NCI-H748 (cell line): ENCODE measurements at regions not wholly inside any gene's neighbourhood (a gene's known extent, or its start where the extent isn't known, plus 50 kb on each side); places are given as distances from the start of the nearest gene placed in this dataset.
"Not testable (repeated sequence)": the region's sequence is repeated elsewhere in the genome, so short reads cannot be mapped to it uniquely, and the experiment has no call there.

Experiments
- DNase-seq: peaks from one replicate; lab custom pipeline; 2025; ENCODE audit not compliant: unreplicated experiment; lab: John Stamatoyannopoulos, UW

DNA sequence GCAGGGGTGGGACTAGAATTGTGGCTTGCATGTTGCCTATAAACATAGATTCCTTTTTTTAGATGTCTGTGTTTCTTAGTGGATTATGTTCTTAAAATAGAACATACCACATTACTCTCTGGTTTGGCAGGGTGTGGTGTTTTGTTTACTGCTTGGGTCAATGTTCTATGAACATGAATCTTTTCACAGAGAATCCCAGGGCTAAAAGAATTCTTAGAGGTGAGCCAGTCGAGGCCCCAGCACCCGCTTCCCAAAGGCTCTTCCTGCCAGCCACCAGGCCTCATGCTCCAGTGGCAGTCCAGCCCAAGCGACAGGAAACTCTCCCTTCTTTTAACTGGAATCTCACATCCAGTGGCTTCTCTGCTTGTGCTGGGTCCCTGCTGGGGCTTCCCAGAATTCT, 126.6 kb downstream of the C9orf152 start:
- no peak for DNase-seq

- no peak for DNase-seq
Observed at GRCh38 chr9:110083866-110084265, 124.1 kb downstream of the C9orf152 start.

GRCh38 chr9:110086537-110086936, 121.4 kb downstream of the C9orf152 start:
- DNase-seq, result no peak

DNA sequence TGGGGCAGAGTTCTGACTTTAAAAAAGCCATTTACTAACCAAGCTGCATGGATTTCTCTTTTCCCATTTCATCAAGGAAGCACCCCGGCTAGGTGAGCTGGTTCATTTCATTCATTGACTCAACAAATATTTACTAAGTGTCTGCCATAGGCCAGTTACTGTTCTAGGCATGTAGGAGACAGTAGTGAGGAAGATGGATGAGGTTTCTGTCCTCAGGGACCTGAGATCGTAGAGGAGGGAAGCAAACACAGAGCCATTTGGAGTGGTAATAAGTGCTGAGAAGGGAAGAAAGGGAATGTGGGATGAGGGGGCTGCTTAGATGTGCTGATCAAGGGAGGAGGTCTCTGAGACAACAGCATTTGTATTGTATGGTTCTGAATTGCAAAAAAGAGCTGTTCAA, 120.4 kb downstream of the C9orf152 start:
- DNase-seq, result peak; percentile 52

DNA sequence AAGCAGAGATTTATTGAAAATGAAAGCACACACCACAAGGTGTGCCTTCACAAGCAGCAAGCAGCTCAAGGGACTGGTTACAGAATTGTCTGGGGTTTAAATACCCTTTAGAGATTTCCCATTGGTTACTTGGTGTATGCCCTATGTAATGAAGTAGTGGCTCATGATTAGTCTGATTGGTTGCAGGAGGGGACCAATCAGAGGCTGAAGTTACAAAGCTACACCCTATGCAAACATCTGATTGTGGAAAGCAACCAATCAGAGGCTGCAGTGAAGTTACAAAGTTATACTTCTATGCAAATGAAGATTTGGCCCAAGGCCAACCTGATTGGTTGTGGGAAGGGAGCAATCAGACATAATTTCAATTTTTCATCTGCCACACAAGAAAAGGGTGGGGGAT, 119.9 kb downstream of the C9orf152 start:
- DNase-seq, result peak; percentile 25

DNA sequence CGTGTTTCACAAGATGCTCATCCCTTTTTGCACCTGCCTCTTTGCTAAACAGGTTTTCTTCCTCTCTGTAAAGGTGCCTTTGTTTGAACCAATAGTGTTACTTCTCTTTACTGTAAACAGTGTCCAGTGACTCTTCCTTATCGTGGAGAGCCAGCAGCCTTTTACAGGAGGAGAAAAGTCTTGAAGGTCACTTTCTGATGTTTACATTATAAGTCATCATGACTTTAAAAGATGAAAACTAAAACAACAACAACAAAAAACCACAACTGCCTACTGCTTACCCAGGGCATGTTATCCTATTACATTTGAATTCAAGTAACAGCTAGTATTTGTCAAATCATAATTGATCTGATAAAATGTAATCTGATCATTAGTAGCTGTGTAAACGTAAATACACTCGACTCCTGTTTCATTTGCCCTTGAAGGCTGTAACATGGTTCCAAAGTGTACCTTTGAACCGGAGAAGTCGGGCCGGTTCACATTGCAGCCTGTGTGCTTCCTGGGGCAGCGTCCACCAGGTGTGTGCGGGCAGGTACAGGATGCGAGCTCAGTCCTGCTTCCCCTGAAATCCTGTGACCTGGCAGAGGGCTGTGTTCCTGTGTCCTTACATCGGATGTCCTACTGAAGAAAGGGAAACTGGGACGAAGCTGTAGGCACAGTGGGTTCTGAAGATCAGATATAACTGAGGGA, 118.1 kb downstream of the C9orf152 start:
- DNase-seq, result peak; percentile 95

- DNase-seq, result no peak
Observed at GRCh38 chr9:110092792-110093191, 115.2 kb downstream of the C9orf152 start.

- no peak for DNase-seq
Observed at GRCh38 chr9:110093417-110093816, 114.5 kb downstream of the C9orf152 start.

DNA sequence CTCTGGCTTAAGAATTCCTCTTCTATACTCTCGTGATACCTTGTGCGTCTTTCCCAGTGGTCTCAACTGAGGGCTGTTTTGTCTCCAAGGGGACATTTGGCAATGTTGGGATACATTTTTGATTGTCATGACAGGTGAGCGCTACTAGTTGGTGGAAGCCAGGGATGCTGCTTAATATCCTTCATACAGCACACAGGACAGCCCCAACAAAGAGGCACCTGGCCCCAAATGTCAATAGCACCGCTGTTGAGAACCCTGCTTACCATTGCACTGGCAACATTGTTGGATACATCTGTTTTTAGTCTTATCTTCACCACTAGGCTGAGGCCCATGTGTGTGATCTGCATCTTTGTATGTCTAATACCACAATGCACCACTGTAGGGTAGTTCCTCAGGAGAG, 114.1 kb downstream of the C9orf152 start:
- DNase-seq, result no peak

- no peak for DNase-seq
Observed at GRCh38 chr9:110095161-110095595, 112.8 kb downstream of the C9orf152 start.

DNA sequence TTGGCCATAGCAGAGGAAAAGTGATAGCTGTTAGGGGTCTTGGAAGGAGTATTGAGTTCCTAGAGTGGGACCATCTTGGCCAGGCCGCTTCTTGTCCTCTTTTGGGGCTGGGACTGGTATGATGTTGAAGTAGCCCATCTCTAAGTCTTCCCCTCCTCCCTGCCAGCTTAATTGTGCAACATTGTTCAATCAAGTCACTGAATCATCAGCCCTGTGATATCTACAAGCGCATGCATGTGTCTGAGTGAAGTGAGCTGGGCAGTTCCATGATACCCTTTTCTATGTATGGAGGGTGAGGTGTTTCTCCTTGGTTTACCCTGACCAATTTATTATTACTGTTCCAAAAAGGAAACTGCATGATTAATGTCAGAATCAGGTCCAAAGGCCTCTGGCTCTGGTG, 112.2 kb downstream of the C9orf152 start:
- no peak for DNase-seq

DNA sequence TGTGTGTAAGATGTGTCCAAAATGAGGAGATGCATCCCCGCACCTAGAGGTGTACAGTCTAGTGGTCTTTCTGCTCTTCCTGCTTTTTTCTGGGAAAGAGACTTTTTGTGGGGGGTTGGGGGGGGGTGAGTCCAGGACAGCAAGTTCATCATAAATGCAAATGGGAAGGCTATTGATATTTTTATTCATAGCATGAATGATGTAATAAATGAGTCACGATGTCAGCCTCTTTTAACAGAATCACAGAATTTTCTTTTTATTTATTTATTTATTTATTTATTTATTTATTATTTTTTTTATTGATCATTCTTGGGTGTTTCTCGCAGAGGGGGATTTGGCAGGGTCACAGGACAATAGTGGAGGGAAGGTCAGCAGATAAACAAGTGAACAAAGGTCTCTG, 111.3 kb downstream of the C9orf152 start:
- DNase-seq, result not testable (repeated sequence)

DNA sequence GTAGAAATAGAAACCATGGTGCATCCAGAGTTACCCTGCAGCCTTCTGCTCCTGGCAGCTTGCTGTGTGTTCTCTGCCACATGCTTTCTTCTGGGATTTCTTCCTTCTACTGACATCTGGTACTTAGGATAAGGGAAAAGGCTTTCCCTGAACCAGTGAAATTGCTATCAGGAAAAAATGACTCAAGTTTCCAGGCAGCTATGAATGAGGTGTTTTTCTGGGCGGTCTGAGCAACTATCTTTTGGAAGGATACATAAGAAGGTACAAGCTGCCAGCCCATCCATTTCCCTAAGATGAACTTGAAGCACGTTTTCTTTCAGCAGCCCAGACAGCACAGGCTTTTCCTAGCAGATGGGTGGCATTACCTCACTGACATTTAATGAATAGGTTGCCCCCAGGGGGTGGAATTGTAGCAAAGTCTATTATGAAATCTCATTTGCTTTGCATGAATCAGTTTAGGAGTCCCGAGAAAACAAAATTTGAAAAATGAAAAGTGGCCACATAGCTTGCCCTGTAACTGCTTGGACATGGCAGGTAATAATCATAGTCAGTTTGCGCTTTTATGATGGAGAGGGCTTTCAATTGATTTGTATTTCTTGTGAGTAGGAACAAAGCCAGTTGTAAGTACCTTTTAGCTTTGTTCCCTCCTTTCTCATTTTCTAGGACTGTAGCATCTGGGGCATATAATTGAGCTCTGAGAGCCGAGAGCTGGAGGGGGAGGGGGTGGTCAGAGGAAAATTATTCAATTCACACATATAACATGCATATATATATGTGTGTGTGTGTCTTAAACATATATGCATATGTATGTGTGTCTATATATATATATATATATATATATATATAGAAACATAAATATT, 108.5 kb downstream of the C9orf152 start:
- peak; percentile 70 for DNase-seq

DNA sequence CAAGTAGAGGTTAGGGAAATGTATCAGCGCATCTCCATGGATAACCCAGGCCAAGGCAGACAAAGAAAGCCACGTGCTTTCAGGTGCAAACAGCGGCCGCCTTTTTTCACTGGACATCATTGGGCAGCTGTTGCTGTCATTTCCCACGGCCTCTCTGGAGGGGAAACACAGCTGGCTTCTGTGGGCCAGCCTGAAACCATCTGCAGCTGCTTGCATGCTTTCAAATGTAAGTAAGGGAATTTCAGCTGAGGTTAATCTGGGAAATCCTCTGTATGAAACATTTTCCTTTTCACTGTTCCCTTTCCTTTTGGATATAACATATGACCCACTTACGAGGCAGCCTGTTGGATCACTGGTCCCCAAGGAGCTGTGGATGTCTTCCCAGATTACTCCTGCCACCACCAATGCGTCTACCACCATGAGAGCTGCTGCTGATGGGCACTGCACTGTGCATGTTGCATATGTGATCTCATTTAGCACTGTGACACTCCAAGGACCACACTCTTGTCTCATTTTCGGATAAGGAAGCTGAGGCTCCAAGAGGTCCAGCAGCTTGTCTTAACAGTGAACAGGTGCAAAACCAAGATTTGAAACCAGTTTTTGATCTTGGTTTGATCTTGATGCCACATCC, 106.3 kb downstream of the C9orf152 start:
- no peak for DNase-seq

GRCh38 chr9:110103257-110103656, 104.7 kb downstream of the C9orf152 start:
- no peak for DNase-seq

GRCh38 chr9:110104261-110104809, 103.6 kb downstream of the C9orf152 start:
- no peak for DNase-seq

DNA sequence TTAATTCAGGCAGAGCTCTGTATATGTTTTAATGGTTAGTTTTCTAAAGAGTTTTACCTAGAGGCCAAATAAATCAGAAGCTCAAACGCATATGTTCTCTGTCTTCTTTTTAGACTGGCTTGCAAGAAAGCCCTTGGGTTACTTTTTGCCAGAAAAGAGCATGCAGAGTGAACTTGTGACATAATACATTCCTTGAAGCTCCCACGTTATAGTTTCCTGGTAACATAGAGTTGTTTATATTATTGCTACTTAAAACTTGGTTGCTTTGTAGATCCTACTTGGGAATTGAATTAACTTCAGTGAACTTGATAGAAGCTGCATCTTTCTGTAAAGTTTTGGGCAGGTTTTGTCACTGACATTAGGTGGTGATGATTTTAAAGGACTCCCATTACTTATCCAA, 102.9 kb downstream of the C9orf152 start:
- no peak for DNase-seq

DNA sequence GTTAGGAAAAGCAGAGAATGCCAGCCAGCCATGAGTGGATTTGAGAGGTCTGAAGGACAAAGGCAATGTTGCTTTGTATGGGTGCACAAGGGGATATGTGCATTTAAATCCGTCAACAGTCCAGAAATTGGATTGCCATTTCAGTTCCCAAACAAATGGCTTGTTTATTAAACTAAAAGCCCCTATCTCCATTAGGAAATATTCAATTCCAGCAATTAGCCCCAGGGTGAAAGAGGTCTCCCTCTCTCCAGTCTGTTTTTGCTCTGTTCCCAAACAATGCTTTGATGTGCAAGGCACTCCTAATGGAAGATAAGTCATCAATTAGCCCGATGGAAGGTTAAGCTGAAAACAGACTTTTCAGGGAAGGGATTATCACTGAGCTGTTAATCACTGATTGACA, 101.3 kb downstream of the C9orf152 start:
- peak; percentile 90 for DNase-seq

DNA sequence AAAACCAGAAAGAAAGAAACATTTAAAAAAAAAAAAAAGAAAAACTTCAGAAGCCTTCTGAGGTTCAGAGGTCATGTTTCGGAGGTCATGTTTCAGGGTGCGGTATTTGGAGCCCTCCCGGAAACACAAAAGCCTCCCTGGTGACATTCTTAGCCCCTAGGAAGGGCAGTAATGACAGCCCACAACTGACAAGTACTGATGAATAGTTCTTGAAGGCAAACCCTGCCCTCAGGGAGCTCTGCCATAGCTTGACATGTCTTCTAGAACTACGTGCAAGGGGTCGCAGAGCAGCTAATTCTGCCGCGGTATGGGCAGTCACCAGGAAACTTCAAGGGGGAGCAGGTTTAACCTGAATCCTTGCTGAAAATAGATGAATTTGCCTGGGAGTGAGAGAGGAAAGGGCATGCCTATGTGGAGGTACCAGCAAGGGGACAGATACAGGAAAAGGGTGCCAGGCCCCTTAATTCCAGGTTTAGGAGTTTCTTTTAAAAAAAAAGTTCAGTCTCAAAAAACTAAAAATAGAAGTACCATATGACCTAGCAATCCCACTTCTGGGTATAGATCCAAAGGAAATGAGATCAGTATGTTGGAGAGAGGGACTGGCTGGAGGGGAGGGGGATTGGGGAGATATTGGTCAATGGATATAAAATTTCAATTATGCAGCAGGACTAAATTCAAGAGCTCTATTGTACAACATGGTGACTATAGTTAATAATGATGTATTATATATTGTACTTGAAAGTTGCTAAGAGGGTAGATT, 98.4 kb downstream of the C9orf152 start:
- DNase-seq, result no peak

DNA sequence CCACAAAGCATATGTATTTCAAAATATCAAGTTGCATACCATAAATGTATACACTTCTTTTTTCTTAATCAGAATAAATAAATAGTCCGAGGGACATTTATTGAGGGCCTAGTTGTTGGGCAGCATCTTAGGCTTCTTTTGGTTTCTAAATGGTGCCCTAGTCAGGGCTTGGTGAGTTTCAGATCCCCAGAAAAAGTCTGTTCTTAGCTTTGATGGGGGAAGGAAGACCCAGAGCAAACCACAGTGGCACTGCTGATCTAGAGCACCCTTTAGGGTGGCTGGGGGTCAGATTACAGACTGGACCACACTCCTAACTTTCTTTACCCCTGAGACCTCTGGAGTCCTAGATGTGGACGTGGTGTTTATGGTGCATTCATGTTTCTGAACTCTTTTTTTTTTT, 97.8 kb downstream of the C9orf152 start:
- DNase-seq, result no peak

DNA sequence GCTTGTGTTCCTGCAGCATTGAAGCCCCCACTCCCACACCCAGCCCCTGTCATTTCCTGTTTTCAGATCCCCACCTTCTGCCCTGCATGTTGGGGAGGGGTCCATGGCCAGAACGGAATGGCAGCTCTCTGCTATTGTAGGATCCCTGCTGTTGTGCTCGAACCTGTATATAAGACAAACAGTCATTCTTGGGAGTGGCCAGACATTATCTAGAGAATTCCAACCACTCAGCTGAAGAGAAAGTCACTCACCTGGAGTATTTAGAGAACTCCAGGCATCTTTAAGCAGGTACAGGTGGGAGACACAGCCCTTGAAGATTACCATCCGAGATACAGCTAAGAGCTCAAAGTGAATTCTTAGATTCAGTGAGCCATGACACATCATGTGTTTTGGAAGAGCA, 96.1 kb downstream of the C9orf152 start:
- peak; percentile 28 for DNase-seq
